ENCODE measurements at regions not wholly inside any gene's neighbourhood (a gene's known extent, or its start where the extent isn't known, plus 50 kb on each side); places are given as distances from the start of the nearest gene placed in this dataset.

GRCh38 chr9:108113596-108113995, 624.0 kb upstream of the KLF4 start:
- TF ChIP-seq POLR2AphosphoS5 (IDR thresholded peaks at IDR 0.05) (no peak), CTCF (IDR thresholded peaks at IDR 0.05) (no peak), POLR2A (IDR thresholded peaks at IDR 0.05) (no peak)
